Inferior parietal cortex (tissue), 1 donor: ENCODE measurements at regions not wholly inside any gene's neighbourhood (a gene's known extent, or its start where the extent isn't known, plus 50 kb on each side); places are given as distances from the start of the nearest gene placed in this dataset.
"Not testable (repeated sequence)": the region's sequence is repeated elsewhere in the genome, so short reads cannot be mapped to it uniquely, and the experiment has no call there.

ENCODE experiments used
- DNase-seq: peaks from one replicate; pipeline ENCODE4 v3.0.0-alpha.2; 2016; ENCODE audit errors: extremely low spot score

DNA sequence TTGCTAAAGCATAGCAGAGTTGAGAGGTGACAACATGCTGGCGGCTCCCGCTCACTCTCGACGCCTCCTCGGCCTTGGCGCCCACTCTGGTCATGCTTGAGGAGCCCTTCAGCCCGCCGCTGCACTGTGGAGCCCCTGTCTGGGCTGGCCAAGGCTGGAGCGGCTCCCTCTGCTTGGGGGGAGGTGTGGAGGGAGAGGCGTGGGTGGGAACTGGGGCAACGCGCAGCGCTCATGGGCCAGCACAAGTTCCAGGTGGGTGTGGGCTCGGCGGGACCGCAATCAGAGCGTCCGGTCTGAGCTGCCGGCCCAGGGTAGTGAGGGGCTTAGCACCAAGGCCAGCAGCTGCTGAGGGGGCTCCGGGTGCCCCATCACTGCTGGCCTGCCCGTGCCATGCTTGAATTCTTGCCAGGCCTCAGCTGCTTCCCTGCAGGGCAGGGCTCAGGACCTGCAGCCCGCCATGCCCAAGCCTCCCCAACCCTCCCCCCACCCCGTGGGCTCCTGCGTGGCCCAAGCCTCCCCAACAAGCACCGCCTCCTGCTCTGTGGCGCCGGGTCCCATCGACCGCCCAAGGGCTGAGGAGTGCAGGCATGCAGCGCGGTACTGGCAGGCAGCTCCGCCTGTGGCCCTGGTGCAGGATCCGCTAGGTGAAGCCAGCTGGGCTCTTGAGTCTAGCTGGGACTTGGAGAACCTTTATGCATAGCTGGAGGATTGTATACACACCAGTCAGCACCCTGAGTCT, 2052.8 kb upstream of the CELF4 start:
- no peak for DNase-seq

DNA sequence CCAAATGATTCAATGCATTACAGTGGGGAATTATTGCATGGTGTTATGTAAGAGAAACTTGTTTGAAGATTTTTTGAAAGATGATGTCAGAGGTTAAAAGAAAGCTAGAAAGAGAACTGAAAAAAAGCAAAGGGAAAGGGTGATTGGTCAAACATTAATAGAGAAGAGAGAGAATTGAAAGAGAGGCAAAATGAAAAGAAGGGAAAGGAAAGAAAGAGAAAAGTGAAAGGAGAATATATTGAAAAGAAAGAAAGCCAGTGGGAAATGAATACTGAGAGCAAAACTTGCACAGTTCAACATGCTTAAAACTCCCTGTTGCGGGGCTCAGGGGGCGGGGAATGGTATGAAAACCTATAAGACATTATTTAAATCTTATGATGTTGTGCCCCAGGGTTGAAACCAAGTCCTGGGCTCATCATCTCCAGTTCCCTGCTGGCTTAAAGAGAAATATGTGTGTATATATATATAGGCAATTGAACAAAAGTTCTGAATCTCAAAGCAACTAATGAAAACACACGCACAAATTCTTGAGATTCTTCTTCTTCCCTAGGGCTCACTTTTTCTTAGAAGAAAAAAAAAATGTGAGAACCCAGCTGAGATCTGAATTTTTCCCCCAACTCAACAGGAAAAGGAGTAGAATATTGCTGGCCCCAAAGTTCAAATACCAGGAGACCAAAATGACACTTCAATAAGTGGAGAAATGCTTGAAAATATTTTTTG, 2045.9 kb upstream of the CELF4 start:
- DNase-seq: no peak

DNA sequence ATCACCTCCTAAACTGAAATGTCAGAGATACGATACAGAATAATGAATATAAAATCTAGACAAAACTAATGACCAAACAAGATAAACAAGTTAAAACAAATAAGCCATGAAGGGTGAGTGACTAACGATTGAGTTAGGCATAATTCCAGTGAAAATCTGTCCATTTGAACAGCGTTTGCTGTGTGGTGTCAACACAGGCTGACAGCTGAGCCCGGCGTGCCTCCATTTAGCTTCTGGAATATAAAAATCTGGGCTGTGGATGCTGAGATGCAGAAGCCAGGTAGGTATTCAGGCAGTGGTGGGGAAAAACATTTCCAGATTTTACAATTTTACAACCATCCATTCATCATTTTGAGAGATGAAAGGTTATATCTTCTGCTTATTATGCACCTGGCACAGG, 2041.4 kb upstream of the CELF4 start:
- no peak for DNase-seq

DNA sequence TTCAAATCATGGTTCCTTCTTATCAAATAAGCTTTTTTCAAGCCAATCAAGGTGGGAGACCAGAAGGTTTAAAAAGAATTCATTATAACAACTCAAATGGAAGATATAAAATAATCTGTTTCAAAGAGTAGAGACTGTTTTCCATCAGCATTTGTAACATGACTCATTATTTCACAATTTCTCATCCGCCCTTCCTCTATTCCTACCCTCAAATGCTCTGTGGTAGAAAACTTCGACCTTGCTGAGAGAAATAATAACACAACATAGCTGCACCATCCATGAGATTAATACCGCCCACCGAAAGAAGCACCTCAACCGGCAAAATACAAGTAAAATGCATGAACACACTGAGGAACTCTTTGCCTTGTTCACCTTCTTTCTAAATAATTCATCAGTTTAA, 2039.2 kb upstream of the CELF4 start:
- DNase-seq: no peak

DNA sequence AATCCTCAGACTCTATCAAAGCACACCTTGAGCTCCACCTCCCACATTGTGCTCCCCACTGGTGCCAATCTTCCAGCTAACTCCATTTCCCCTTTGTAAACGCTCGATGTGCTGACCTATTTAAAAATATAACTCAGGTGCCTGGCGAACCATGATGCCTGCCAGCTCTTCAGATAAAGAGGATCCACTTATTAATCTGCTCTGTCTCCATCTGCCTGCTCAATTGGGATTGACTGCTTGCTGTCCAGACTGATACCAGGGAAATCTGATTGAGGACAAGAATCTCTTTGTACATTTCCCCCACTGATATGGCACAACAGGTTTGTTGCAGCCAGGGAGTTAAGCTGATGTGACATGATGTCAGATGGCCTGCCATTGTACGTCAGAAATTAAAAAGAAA, 2036.5 kb upstream of the CELF4 start:
- DNase-seq: no peak

DNA sequence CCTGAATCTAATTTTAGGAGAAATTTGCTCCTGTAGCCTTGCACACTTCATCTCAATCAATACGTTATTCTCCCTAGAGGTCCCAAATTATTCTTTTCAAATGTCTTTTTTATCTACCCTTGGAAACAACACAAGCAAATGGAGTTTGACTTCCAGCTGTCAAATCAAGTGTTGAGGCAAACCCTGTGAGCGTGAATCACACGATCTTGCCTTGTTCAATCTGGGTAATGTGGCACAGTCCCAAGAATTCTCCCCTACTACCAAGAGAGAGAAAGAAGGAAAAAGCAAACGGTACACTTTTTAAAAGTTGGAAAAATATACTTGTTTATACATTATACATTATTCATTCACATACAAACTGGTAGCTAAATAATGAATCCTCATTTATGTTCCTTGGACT, 2035.3 kb upstream of the CELF4 start:
- DNase-seq: no peak

DNA sequence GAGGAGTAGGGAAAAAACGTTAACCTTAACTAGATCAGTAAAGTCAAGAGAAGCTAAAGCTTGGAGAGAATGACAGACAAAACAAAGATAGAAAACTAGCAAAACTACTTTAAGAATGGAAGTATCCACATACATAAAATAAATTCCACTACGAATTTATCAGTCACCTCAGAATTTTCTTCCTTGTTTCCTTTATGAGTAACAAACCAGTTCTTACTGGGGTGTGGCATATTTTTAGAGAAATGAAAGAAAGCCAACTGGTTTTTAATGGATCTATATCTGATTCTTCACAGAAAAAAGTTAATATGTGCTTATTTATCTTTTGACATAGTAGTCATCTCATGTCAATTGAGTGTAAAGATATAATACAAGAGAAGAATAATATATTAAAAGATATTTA, 2033.7 kb upstream of the CELF4 start:
- DNase-seq: no peak

DNA sequence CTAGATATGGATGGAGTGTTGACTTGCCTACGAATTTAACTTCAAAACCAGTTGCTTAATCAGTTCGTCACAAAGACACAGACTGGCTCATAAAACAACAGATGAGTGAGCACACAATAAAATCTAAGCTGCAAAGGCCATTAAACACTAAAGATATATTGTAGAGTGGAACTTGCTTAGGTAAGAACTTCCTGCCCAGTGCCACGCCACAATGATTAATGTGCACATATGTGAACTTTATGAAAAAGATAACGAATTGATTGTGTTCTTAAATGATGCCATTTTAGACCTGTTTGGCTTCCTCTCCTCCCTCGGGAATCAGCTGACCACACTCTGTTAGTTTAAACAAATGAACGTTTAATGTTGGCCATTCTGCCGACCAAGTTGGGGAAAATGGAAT, 2031.3 kb upstream of the CELF4 start:
- no peak for DNase-seq

DNA sequence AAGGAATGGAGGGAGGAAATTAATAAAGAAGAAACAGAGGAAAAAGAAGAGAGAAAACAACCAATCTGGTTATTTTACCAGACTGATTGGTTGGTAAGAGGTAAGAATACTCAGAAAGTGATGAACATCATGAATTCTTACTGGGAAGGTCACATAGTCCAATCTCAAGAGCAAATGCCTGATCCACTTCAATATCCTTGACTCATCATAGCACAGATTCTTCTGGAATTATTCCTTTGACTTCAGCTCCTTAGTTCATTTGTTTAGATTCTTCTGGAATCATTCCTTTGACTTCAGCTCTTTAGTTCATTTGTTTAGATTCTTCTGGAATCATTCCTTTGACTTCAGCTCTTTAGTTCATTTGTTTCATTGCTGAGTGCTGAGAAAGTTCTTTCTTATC, 2030.6 kb upstream of the CELF4 start:
- no peak for DNase-seq

DNA sequence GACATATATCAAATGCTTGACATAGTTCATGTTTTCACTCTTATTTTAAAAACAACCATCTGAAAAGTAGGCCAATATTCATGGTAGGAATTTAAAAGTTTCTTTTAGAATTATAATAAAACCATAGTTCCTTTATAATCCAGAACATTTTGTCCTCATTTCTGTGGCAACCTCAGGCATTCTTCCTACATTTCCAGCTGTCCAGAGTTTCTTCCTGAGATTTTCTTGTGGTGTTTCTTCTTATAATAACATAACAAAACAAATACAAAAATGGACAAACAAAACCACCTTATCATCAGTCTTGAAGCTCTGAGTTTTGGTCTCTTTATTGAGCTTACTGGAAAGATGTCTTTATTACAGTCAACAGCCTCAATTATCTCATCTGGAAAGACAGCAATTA, 2028.6 kb upstream of the CELF4 start:
- no peak for DNase-seq

DNA sequence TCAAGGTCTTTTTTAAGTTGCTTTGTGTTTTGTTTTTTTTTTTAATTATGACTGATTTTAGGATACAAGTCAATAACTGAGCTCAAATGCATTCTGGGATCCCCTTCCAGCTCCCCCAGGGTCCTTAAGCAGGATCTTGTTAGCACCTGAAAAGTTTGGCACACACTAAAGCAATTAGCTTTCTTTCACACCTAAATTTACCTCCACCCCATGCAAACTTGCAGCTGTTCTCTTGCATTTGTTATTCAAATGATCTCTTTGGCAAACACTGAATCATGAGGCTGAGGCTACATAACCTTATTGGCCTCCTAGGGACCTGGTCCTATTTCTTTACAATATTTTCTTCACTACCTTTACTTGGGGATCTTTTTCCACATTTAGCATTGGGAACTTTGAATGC, 2026.1 kb upstream of the CELF4 start:
- no peak for DNase-seq

DNA sequence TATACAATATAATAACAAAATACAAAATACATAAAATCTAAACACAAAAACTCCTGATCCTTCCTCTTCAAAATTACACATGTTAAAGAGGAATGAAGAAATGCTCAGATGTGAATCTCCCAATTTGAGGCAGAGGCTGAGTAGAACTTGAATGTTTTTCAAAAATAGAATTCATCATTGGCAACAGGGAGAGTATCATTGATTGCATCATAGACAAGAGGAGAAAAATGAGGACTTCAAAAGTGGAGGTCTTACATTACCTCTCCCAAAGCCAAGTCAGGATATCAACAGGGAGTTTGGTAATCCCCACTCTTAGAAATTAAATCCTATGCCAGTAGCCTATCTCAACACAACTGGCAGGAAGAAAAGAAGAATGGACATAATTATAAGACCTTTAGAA, 2023.9 kb upstream of the CELF4 start:
- no peak for DNase-seq

DNA sequence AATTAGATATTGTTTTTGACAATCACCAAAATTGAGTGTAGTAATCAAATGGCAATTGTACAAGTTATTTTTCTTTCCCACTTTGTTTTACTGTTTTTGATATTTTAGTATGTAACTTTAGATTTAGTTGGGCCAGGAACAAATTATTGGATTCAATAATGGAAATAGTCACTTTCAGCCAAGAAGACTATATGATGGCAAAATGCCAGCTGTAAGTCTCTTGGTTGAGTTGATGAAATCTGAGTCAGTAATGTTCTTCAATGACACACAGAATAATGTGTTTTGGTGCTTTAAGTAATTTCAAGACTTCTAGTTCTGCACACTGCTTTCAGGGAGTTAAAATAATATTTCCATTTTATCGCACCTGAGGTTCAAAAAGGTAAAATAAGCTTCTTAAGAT, 2022.0 kb upstream of the CELF4 start:
- no peak for DNase-seq

DNA sequence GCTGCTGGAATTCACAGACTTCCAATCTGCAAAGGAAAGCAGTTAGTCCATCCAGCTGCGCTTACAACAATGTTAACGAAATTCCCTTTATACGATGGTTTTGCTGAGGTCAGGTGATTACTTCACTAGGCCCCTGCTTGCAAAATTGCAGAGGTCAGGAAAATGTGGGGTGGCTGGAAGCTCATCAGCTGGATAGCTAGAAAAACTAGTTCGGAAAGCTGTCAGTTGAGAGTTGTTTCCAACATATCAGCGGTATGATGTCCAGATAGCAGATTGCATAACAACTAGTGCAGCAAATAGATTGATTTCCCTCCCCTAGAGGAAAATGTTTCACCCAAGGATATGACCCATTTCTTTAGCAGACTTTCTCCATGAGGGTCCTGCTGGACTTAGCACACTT, 2021.1 kb upstream of the CELF4 start:
- no peak for DNase-seq

DNA sequence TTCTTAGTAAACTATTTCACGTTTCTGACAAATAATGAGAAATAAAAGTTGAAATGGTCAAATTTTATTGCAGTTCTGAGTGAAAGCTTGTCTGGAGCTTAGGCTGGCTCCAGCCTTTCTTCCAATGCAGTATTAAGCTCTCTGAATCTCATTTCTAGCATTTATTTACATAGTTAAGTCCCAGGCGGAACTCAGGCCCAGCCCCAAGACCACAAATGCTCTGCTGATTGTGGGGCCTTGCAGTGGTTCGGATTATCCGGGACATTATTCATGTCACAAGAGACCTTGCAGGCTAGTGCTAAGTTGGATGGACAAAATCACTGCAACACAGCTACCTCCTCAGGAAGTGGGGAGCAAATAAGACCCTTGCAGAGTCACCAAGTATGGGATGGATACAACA, 2009.3 kb upstream of the CELF4 start:
- no peak for DNase-seq

DNA sequence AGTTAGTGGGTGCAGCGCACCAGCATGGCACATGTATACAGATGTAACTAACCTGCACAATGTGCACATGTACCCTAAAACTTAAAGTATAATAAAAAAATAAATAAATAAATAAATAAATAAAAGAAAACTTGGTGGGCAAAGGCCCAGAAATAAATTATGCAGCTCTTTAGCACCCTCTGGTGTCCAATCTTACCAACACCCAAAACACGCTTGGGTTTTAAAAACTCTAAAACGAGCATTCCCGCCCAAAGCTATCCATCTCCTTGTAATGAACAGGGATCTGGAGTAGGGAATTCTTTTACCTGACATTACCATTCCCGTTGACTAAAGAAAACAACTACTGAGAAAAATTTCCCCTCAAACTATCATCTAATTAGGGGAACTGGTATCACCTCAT, 2005.9 kb upstream of the CELF4 start:
- DNase-seq: no peak

DNA sequence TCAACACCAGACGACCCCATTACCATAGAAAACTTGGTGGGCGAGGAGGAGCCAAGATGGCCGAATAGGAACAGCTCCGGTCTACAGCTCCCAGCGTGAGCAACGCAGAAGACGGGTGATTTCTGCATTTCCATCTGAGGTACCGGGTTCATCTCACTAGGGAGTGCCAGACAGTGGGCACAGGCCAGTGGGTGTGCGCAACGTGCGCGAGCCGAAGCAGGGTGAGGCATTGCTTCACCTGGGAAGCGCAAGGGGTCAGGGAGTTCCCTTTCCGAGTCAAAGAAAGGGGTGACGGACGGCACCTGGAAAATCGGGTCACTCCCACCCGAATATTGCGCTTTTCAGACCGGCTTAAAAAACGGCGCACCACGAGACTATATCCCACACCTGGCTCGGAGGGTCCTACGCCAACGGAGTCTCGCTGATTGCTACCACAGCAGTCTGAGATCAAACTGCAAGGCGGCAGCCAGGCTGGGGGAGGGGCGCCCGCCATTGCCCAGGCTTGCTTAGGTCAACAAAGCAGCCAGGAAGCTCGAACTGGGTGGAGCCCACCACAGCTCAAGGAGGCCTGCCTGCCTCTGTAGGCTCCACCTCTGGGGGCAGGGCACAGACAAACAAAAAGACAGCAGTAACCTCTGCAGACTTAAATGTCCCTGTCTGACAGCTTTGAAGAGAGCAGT, 2000.1 kb upstream of the CELF4 start:
- DNase-seq: not testable (repeated sequence)

DNA sequence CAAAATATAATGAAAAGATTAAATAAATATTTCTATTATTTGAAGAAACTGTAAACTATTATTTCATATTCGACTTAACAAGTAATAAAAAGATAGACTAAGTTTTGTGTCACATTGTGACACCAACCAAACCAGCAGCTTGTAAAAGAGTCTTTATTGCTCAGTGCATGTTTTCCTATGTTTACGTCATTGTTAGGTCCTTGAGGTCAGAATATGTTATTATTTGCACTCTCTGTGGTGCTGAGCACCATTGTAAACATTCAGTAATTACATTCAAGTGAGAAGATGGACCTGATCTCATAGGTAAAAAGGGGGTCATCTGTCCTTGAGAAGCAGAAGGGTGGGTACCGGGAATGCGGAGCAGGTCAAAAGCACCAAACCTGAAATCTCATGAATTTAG, 1999.1 kb upstream of the CELF4 start:
- no peak for DNase-seq

DNA sequence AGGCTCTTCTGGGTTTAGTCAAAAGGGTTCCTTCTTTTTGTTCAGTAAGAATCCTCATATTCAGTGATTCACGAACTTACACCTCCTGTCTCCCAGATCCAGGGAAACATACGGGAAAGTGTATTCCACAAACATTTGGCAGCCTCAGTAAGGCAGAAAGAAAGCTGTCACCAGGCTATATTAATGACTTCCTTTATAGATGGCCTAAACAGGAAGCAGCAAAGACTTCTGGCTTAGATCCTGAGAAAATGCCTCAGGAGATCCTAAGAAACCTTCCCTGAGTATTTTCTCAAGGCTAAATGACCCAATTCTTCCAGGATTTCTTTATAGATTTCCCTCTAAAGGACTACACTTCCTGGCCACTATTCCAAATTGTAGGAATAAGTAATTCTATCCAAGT, 1995.5 kb upstream of the CELF4 start:
- no peak for DNase-seq

DNA sequence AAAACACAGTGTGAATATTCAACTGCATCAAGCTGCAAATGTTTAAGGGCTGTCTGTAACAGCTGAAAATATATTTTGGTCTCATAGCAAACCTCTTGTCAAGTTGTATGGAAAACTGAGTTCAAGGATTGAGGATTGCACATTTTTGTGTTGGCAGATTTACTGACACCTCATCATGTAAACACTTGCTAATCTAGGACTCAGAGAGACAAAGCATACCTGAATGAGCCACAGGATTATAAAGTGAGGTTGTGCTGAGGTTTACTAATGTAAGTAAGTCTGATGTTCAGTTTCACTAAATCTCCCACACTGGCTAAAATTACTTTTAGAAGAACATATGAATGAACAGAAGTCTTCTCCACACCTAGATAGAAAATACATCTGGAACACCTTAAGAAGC, 1993.1 kb upstream of the CELF4 start:
- no peak for DNase-seq

DNA sequence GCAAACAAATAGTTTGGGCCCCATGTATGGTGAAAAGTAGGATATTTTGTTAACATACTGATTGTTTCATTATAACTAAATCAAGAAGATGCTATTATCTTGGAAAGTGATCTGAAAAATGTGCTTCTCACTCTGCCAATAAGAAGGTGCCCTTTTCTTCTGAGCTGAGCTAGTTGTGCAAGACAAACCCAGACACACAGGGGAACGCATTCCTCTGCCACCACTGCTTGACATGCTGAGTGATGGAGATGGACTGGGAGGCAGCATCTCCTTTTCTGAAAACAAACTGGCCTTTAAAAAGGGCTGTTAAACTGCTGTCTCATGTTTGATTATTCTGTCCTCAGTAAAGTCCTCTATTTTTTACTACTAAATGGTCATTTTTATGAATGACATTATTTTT, 1989.9 kb upstream of the CELF4 start:
- no peak for DNase-seq

DNA sequence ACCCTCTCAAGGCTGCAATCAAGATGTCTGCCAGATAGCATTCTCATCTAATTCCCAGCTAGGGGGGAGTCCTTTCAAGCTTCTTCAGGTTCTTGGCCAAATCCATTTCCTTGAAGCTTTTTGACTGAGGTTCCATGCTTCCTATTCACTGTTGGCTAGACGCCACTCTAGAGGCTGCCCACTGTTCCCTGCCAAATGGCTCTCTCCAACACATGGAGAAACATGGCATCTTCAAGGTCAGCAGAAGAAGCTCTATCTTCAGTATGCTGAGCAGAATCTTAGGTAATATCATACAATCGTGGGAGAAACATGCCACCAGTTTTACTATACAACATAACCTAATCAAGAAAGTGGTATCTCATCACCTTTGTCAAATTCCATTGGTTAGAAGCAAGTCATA, 1985.1 kb upstream of the CELF4 start:
- no peak for DNase-seq

DNA sequence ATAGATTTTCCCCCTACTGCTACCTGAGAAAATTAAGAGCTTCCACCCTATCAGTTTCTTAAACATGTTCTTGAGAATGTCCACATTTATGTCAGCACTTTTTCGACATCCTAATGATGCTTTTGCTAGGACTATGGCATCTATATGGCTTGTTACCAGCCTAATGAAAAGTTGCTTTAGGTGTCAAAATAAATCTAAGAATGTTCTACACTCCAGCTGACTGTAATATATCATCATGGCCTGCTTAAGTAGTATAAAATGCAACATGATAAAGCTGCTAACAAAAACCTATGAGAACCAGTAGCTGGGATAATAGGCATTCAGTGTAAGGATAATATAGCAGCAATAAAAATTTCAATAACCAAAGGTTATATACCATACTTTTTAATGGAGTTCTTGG, 1983.5 kb upstream of the CELF4 start:
- DNase-seq: no peak
